ENCODE measurements at regions not wholly inside any gene's neighbourhood (a gene's known extent, or its start where the extent isn't known, plus 50 kb on each side); places are given as distances from the start of the nearest gene placed in this dataset.

GRCh38 chr14:41313196-41313595 is 293.5 kb upstream of the LRFN5 start:
- Histone ChIP-seq H3K9me3 (ENCODE audit: control insufficient read depth, insufficient read depth, low read length) (peaks cover 1% of the 10 kb centered on the region), H3K27me3 (ENCODE audit: control insufficient read depth, insufficient read depth, low read length) (no peaks in the 10 kb centered on the region), H3K4me1 (ENCODE audit: control insufficient read depth, insufficient read depth, low read length) (no peaks in the 10 kb centered on the region), H3K36me3 (ENCODE audit: control insufficient read depth, insufficient read depth, low read length) (no peaks in the 10 kb centered on the region), H3K4me3 (ENCODE audit: low read depth, low read length) (no peak overlapping the region), H3K27ac (ENCODE audit: low read depth, low read length) (no peak overlapping the region)
- DNase-seq (ENCODE audit: low read depth in 4 of 6, low spot score in 6 of 6): peak in 2 of 6 donors; percentile 3 to 55
- no CpG with 5 or more reads among the region's 1 CpG for WGBS (ENCODE audit: insufficient coverage)

GRCh38 chr14:41303506-41303905 is 303.2 kb upstream of the LRFN5 start:
- WGBS (ENCODE audit: insufficient coverage): no CpG with 5 or more reads among the region's 3 CpGs
- H3K27ac ChIP-seq (ENCODE audit: low read depth, low read length): no peak overlapping the region
- no peaks in the 10 kb centered on the region for H3K27me3 ChIP-seq (ENCODE audit: control insufficient read depth, insufficient read depth, low read length)
- H3K36me3 ChIP-seq (ENCODE audit: control insufficient read depth, insufficient read depth, low read length): no peaks in the 10 kb centered on the region
- no peaks in the 10 kb centered on the region for H3K4me1 ChIP-seq (ENCODE audit: control insufficient read depth, insufficient read depth, low read length)
- no peak overlapping the region for H3K4me3 ChIP-seq (ENCODE audit: low read depth, low read length)
- H3K9me3 ChIP-seq (ENCODE audit: control insufficient read depth, insufficient read depth, low read length): no peaks in the 10 kb centered on the region
- peak in 1 of 6 donors; percentile 17 for DNase-seq (ENCODE audit: low read depth in 4 of 6, low spot score in 6 of 6)

GRCh38 chr14:41302776-41303175 is 303.9 kb upstream of the LRFN5 start:
- no peaks in the 10 kb centered on the region for H3K4me1 ChIP-seq (ENCODE audit: control insufficient read depth, insufficient read depth, low read length)
- no peak overlapping the region for H3K27ac ChIP-seq (ENCODE audit: low read depth, low read length)
- no CpG with 5 or more reads among the region's 3 CpGs for WGBS (ENCODE audit: insufficient coverage)
- peak in 1 of 6 donors; percentile 78 for DNase-seq (ENCODE audit: low read depth in 4 of 6, low spot score in 6 of 6)
- H3K27me3 ChIP-seq (ENCODE audit: control insufficient read depth, insufficient read depth, low read length): no peaks in the 10 kb centered on the region
- H3K4me3 ChIP-seq (ENCODE audit: low read depth, low read length): no peak overlapping the region
- no peaks in the 10 kb centered on the region for H3K9me3 ChIP-seq (ENCODE audit: control insufficient read depth, insufficient read depth, low read length)
- no peaks in the 10 kb centered on the region for H3K36me3 ChIP-seq (ENCODE audit: control insufficient read depth, insufficient read depth, low read length)

GRCh38 chr14:41299924-41300323 is 306.8 kb upstream of the LRFN5 start:
- no peaks in the 10 kb centered on the region for H3K9me3 ChIP-seq (ENCODE audit: control insufficient read depth, insufficient read depth, low read length)
- no peaks in the 10 kb centered on the region for H3K27me3 ChIP-seq (ENCODE audit: control insufficient read depth, insufficient read depth, low read length)
- no peak overlapping the region for H3K27ac ChIP-seq (ENCODE audit: low read depth, low read length)
- H3K4me3 ChIP-seq (ENCODE audit: low read depth, low read length): no peak overlapping the region
- no peaks in the 10 kb centered on the region for H3K4me1 ChIP-seq (ENCODE audit: control insufficient read depth, insufficient read depth, low read length)
- no CpG with 5 or more reads among the region's 4 CpGs for WGBS (ENCODE audit: insufficient coverage)
- DNase-seq (ENCODE audit: low read depth in 4 of 6, low spot score in 6 of 6): no peak
- H3K36me3 ChIP-seq (ENCODE audit: control insufficient read depth, insufficient read depth, low read length): no peaks in the 10 kb centered on the region

GRCh38 chr14:41298328-41298690 is 308.4 kb upstream of the LRFN5 start:
- no peaks in the 10 kb centered on the region for H3K9me3 ChIP-seq (ENCODE audit: control insufficient read depth, insufficient read depth, low read length)
- no peaks in the 10 kb centered on the region for H3K36me3 ChIP-seq (ENCODE audit: control insufficient read depth, insufficient read depth, low read length)
- no CpG with 5 or more reads among the region's 2 CpGs for WGBS (ENCODE audit: insufficient coverage)
- no peaks in the 10 kb centered on the region for H3K4me1 ChIP-seq (ENCODE audit: control insufficient read depth, insufficient read depth, low read length)
- DNase-seq (ENCODE audit: low read depth in 4 of 6, low spot score in 6 of 6): no peak
- H3K4me3 ChIP-seq (ENCODE audit: low read depth, low read length): no peak overlapping the region
- no peak overlapping the region for H3K27ac ChIP-seq (ENCODE audit: low read depth, low read length)
- no peaks in the 10 kb centered on the region for H3K27me3 ChIP-seq (ENCODE audit: control insufficient read depth, insufficient read depth, low read length)

GRCh38 chr14:41297576-41298327 is 308.9 kb upstream of the LRFN5 start:
- no peaks in the 10 kb centered on the region for H3K4me1 ChIP-seq (ENCODE audit: control insufficient read depth, insufficient read depth, low read length)
- no peak overlapping the region for H3K4me3 ChIP-seq (ENCODE audit: low read depth, low read length)
- peak in 1 of 6 donors; percentile 51 for DNase-seq (ENCODE audit: low read depth in 4 of 6, low spot score in 6 of 6)
- no peaks in the 10 kb centered on the region for H3K36me3 ChIP-seq (ENCODE audit: control insufficient read depth, insufficient read depth, low read length)
- no peak overlapping the region for H3K27ac ChIP-seq (ENCODE audit: low read depth, low read length)
- H3K27me3 ChIP-seq (ENCODE audit: control insufficient read depth, insufficient read depth, low read length): no peaks in the 10 kb centered on the region
- no CpG with 5 or more reads among the region's 5 CpGs for WGBS (ENCODE audit: insufficient coverage)
- H3K9me3 ChIP-seq (ENCODE audit: control insufficient read depth, insufficient read depth, low read length): no peaks in the 10 kb centered on the region

GRCh38 chr14:41295734-41296133 is 310.9 kb upstream of the LRFN5 start:
- DNase-seq (ENCODE audit: low read depth in 4 of 6, low spot score in 6 of 6): no peak
- Histone ChIP-seq H3K27ac (ENCODE audit: low read depth, low read length) (no peak overlapping the region), H3K4me3 (ENCODE audit: low read depth, low read length) (no peak overlapping the region), H3K36me3 (ENCODE audit: control insufficient read depth, insufficient read depth, low read length) (no peaks in the 10 kb centered on the region), H3K9me3 (ENCODE audit: control insufficient read depth, insufficient read depth, low read length) (no peaks in the 10 kb centered on the region), H3K4me1 (ENCODE audit: control insufficient read depth, insufficient read depth, low read length) (no peaks in the 10 kb centered on the region), H3K27me3 (ENCODE audit: control insufficient read depth, insufficient read depth, low read length) (no peaks in the 10 kb centered on the region)
- no CpG with 5 or more reads among the region's 3 CpGs for WGBS (ENCODE audit: insufficient coverage)

- Histone ChIP-seq H3K36me3 (ENCODE audit: control insufficient read depth, insufficient read depth, low read length) (no peaks in the 10 kb centered on the region), H3K27ac (ENCODE audit: low read depth, low read length) (no peak overlapping the region), H3K4me3 (ENCODE audit: low read depth, low read length) (no peak overlapping the region), H3K27me3 (ENCODE audit: control insufficient read depth, insufficient read depth, low read length) (no peaks in the 10 kb centered on the region), H3K9me3 (ENCODE audit: control insufficient read depth, insufficient read depth, low read length) (no peaks in the 10 kb centered on the region), H3K4me1 (ENCODE audit: control insufficient read depth, insufficient read depth, low read length) (no peaks in the 10 kb centered on the region)
- 68% methylated on average over 3 of the region's 5 CpGs for WGBS (ENCODE audit: insufficient coverage)
- no peak for DNase-seq (ENCODE audit: low read depth in 4 of 6, low spot score in 6 of 6)
Observed at GRCh38 chr14:41289025-41289424, 317.7 kb upstream of the LRFN5 start.

- Histone ChIP-seq H3K27me3 (ENCODE audit: control insufficient read depth, insufficient read depth, low read length) (no peaks in the 10 kb centered on the region), H3K4me3 (ENCODE audit: low read depth, low read length) (no peak overlapping the region), H3K4me1 (ENCODE audit: control insufficient read depth, insufficient read depth, low read length) (no peaks in the 10 kb centered on the region), H3K36me3 (ENCODE audit: control insufficient read depth, insufficient read depth, low read length) (no peaks in the 10 kb centered on the region), H3K27ac (ENCODE audit: low read depth, low read length) (no peak overlapping the region), H3K9me3 (ENCODE audit: control insufficient read depth, insufficient read depth, low read length) (no peaks in the 10 kb centered on the region)
- 30% methylated on average over 2 of the region's 4 CpGs for WGBS (ENCODE audit: insufficient coverage)
- DNase-seq (ENCODE audit: low read depth in 4 of 6, low spot score in 6 of 6): peak in 4 of 6 donors; percentile 4 to 56 (median 28)
Observed at GRCh38 chr14:41285186-41285748, 321.4 kb upstream of the LRFN5 start.

- WGBS (ENCODE audit: insufficient coverage): no CpG with 5 or more reads among the region's 1 CpG
- DNase-seq (ENCODE audit: low read depth in 4 of 6, low spot score in 6 of 6): peak in 2 of 6 donors; percentile 15
- H3K9me3 ChIP-seq (ENCODE audit: control insufficient read depth, insufficient read depth, low read length): no peaks in the 10 kb centered on the region
- no peaks in the 10 kb centered on the region for H3K36me3 ChIP-seq (ENCODE audit: control insufficient read depth, insufficient read depth, low read length)
- no peak overlapping the region for H3K4me3 ChIP-seq (ENCODE audit: low read depth, low read length)
- H3K27ac ChIP-seq (ENCODE audit: low read depth, low read length): no peak overlapping the region
- H3K4me1 ChIP-seq (ENCODE audit: control insufficient read depth, insufficient read depth, low read length): no peaks in the 10 kb centered on the region
- H3K27me3 ChIP-seq (ENCODE audit: control insufficient read depth, insufficient read depth, low read length): no peaks in the 10 kb centered on the region
Observed at GRCh38 chr14:41280745-41281144, 325.9 kb upstream of the LRFN5 start.
